Right lobe of liver (tissue), 6 donors: ENCODE measurements at regions not wholly inside any gene's neighbourhood (a gene's known extent, or its start where the extent isn't known, plus 50 kb on each side); places are given as distances from the start of the nearest gene placed in this dataset.

ENCODE experiments used
- ATAC-seq, 4 donors: fragments of 200-7000 bp; cut with Tn5 transposase; one replicate each; pipeline ENCODE4 v1.9.1; 2020; ENCODE audit warnings: mild to moderate bottlenecking in 4 of 4, moderate library complexity in 4 of 4
- DNase-seq, 3 donors: peaks; one replicate each; pipeline ENCODE4 v3.0.0-alpha.2; 2020
- H3K27ac ChIP-seq, 3 donors: fragments of 200-600 bp; one replicate each; pipeline ENCODE4 v1.8.0; 2022
- H3K27me3 ChIP-seq, 2 donors: fragments of 200-600 bp; one replicate each; pipeline ENCODE4 v1.8.0; 2022
- H3K36me3 ChIP-seq, 4 donors: fragments of 200-600 bp; sonication (generic) in 1 of 4; one replicate each; pipeline versions ENCODE4 v1.5.1 to v1.8.0; 2017 to 2022; ENCODE audit warnings: control low read depth in 1 of 4
- H3K4me1 ChIP-seq, 4 donors: fragments of 200-600 bp; sonication (generic) in 1 of 4; one replicate each; pipeline versions ENCODE4 v1.5.1 to v1.8.0; 2017 to 2022; ENCODE audit warnings: control low read depth in 1 of 4
- H3K4me3 ChIP-seq, 3 donors: fragments of 200-600 bp; one replicate each; pipeline ENCODE4 v1.8.0; 2022
- H3K9me3 ChIP-seq, 4 donors: fragments of 200-600 bp; sonication (generic) in 1 of 4; one replicate each; pipeline versions ENCODE4 v1.5.1 to v1.8.0; 2017 to 2022; ENCODE audit warnings: control low read depth in 1 of 4
- CTCF ChIP-seq, 4 donors: fragments of 200-600 bp in 3 of 4; fragments of 450-650 bp in 1 of 4; IDR thresholded peaks; one replicate each; pipeline versions ENCODE4 v1.5.1 to v1.8.0; 2016 to 2022; ENCODE audit warnings: antibody characterized with exemption in 4 of 4, mild to moderate bottlenecking in 2 of 4
- POLR2A ChIP-seq: fragments of 450-650 bp; IDR thresholded peaks from one replicate; pipeline ENCODE4 v1.6.1; 2017; ENCODE audit warnings: antibody characterized with exemption, mild to moderate bottlenecking
- WGBS: methylation state at CpG from one replicate; pipeline ENCODE4 v1.1.6; 2018; ENCODE audit warnings: low coverage, low lambda C conversion rate; ENCODE audit not compliant: insufficient coverage; ENCODE audit errors: missing lambda C conversion rate; 5-methylcytosine and 5-hydroxymethylcytosine counted together
- intact Hi-C, 2 donors: fragments of 100-400 bp; cut with DNase I; formaldehyde crosslinking; loops; one replicate each; pipeline versions ENCODE4 v1.11.2 to v1.14.1; 2022
- donor health status: DM: no; HTN: yes; CAD: no.
- donor health status: DM: no; HTN: no; CAD: no.
- donor health status: DM: no; HTN: no; CAD: no.
- donor health status: DM: no; HTN: yes; CAD: no.
- donor health status: DM: no; HTN: yes; CAD: no.

DNA sequence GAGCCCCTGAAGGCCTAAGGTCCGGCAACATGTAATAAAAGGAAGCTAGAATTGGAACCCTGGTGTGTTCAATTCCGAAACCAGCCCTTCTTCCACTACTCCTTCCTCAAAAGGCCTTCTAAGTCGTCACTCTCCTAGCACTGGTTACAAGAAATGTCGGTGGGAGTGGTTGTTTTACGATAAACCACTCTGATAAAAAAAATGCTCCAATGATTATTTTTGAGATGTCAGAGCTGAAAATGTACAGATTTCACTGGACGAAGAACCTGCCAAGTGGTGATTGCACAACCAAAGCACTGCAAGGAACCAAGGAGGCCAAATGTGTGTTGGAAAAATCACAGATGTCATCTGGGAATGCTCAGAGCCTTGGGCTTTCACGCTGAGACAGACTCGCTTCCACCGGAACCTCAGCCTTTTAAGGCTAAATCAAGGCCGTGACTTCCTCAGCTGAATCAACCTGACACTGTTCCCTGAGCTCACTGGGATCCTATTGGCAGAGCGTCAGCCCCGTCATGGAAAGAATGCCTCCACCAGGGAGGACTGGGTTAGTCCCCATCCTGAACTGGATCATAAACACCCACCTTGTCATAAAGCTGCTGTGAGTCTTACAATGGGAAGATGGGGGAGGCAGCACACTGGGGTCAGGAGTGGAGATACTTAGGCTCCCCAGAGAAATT, 108.1 kb upstream of the THBS1 start:
- intact Hi-C loops, result no loop called here
- peak; percentile 50 to 62 (median 59) for DNase-seq
- H3K4me3 ChIP-seq, result no peak overlapping the region
- H3K27me3 ChIP-seq, result no peaks in the 10 kb centered on the region
- peaks cover 0 to 7% (median under 1%) of the 10 kb centered on the region in 4 donors for H3K4me1 ChIP-seq
- 69% methylated on average over 10 of the region's 12 CpGs for WGBS
- H3K36me3 ChIP-seq, result no peaks in the 10 kb centered on the region
- ATAC-seq, result peak; percentile 62 to 74 (median 66)
- peak overlapping the region; percentile 32 to 39 (median 35) for H3K27ac ChIP-seq
- TF ChIP-seq CTCF (IDR thresholded peaks at IDR 0.05), result no peak
- TF ChIP-seq POLR2A, result peak; percentile 6
- H3K9me3 ChIP-seq, result peaks cover 0 to 3% (median 0%) of the 10 kb centered on the region in 4 donors

- H3K27ac ChIP-seq, result peak overlapping the region; percentile 28 to 35 (median 32)
- H3K4me1 ChIP-seq, result peaks cover 0 to 7% (median 0%) of the 10 kb centered on the region in 4 donors
- WGBS, result 71% methylated on average over 5 of the region's 5 CpGs
- H3K27me3 ChIP-seq, result no peaks in the 10 kb centered on the region
- no peak overlapping the region for H3K4me3 ChIP-seq
- intact Hi-C loops, result no loop called here
- DNase-seq (no peak), ATAC-seq (no peak)
- H3K36me3 ChIP-seq, result no peaks in the 10 kb centered on the region
- peaks cover 0 to 3% (median 0%) of the 10 kb centered on the region in 4 donors for H3K9me3 ChIP-seq
- TF ChIP-seq POLR2A (no peak), CTCF (IDR thresholded peaks at IDR 0.05) (no peak)
Measured at GRCh38 chr15:39473298-39473947, 107.5 kb upstream of the THBS1 start.

DNA sequence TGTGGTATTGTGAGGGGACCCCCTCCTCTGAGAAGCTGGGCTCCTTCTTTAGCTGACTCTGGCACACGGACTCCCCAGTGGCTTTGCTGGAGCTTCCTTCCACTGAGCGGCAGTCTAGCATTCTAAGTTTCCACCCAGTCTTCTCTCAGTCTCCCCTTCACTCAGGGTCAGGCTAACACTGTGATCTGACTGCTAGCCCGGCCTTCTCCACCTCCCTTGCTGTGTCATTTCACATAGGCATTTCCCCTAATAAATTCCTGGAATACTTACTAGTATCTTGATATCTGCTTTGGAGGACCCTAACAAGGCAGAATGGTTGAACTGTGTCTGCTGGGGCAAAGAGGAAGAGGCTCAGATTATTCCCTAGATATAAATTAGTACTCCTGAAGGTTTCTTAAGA, 106.2 kb upstream of the THBS1 start:
- WGBS, result 93% methylated on average over 2 of the region's 3 CpGs
- Histone ChIP-seq H3K4me3 (no peak overlapping the region), H3K9me3 (peaks cover 0 to 3% (median 0%) of the 10 kb centered on the region in 4 donors), H3K4me1 (peaks cover 0 to 2% (median 0%) of the 10 kb centered on the region in 4 donors), H3K27ac (no peak overlapping the region), H3K27me3 (no peaks in the 10 kb centered on the region), H3K36me3 (no peaks in the 10 kb centered on the region)
- intact Hi-C loops, result no loop called here
- ATAC-seq (no peak), DNase-seq (no peak)
- TF ChIP-seq POLR2A (no peak), CTCF (IDR thresholded peaks at IDR 0.05) (no peak)

DNA sequence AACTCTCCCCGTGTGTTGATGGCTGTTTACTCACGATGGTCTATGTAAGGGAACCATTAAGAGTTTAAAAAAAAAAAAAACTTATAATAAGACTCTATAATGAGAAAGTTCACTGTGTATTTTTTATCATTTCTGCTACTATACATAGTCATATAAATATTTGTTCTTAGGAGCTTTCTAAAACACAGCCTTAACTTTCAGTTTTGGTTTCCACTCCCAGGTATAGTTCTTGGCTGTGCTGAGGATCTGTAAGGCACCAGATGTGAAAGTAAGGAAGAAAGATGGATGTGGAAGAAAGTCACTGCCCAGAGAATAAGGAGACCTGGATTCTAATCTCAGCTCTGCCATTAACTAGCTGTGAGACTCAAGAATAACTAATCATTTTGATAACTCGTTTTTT, 101.9 kb upstream of the THBS1 start:
- Histone ChIP-seq H3K36me3 (no peaks in the 10 kb centered on the region), H3K4me3 (no peak overlapping the region), H3K27me3 (no peaks in the 10 kb centered on the region), H3K27ac (no peak overlapping the region), H3K9me3 (peaks cover 0 to 3% (median 0%) of the 10 kb centered on the region in 4 donors), H3K4me1 (no peaks in the 10 kb centered on the region)
- intact Hi-C loops, result no loop called here
- no peak for DNase-seq
- no peak for TF ChIP-seq CTCF (IDR thresholded peaks at IDR 0.05)
- no peak for TF ChIP-seq POLR2A
- 43% methylated on average over 3 of the region's 3 CpGs for WGBS
- no peak for ATAC-seq
